ENCODE measurements at regions not wholly inside any gene's neighbourhood (a gene's known extent, or its start where the extent isn't known, plus 50 kb on each side); places are given as distances from the start of the nearest gene placed in this dataset.

GRCh38 chr14:100673085-100673806 lies 53.4 kb upstream of the DLK1 start:
- no peak for DNase-seq

GRCh38 chr14:100673807-100674154 lies 52.9 kb upstream of the DLK1 start:
- no peak for DNase-seq

- no peak for DNase-seq
Observed at GRCh38 chr14:100674428-100674827, 52.3 kb upstream of the DLK1 start.

GRCh38 chr14:100674897-100675619 lies 51.6 kb upstream of the DLK1 start:
- DNase-seq, result no peak

- DNase-seq, result no peak
Observed at GRCh38 chr14:100675699-100676684, 50.7 kb upstream of the DLK1 start.
